Activated CD8-positive, alpha-beta T cell treated with anti-CD3 and anti-CD28 coated beads for 36 hours (primary cell): ENCODE measurements at regions not wholly inside any gene's neighbourhood (a gene's known extent, or its start where the extent isn't known, plus 50 kb on each side); places are given as distances from the start of the nearest gene placed in this dataset.

ENCODE experiments used
- ATAC-seq: fragments of 200-7000 bp; cut with Tn5 transposase; one replicate; pipeline ENCODE4 v1.10.0; 2021; ENCODE audit warnings: mild to moderate bottlenecking, moderate library complexity
- CTCF ChIA-PET: fragments of 350-600 bp; sonication (Branson Sonifier 250); formaldehyde crosslinking; loops from one replicate; lab custom pipeline; 2021; ENCODE audit warnings: antibody characterized with exemption; lab: Charles Lee
- POLR2A ChIA-PET: fragments of 350-600 bp; sonication (Branson Sonifier 250); formaldehyde crosslinking; loops from one replicate; lab custom pipeline; 2021; ENCODE audit warnings: antibody characterized with exemption; lab: Charles Lee
- DNase-seq: peaks from one replicate; pipeline ENCODE4 v3.0.0-alpha.2; 2020
- H3K27ac Mint-ChIP-seq: one replicate; pipeline ENCODE4 v1.8.0; 2021; ENCODE audit warnings: mild to moderate bottlenecking, mixed read lengths
- H3K27me3 Mint-ChIP-seq: one replicate; pipeline ENCODE4 v1.8.0; 2021; ENCODE audit warnings: mixed read lengths
- H3K36me3 Mint-ChIP-seq: one replicate; pipeline ENCODE4 v1.8.0; 2021; ENCODE audit warnings: low read depth, mixed read lengths
- H3K4me1 Mint-ChIP-seq: one replicate; pipeline ENCODE4 v1.8.0; 2021; ENCODE audit warnings: low read depth, mixed read lengths
- H3K4me3 Mint-ChIP-seq: one replicate; pipeline ENCODE4 v1.8.0; 2021; ENCODE audit warnings: mild to moderate bottlenecking, moderate library complexity, mixed read lengths
- H3K9me3 Mint-ChIP-seq: one replicate; pipeline ENCODE4 v1.8.0; 2021; ENCODE audit warnings: mixed read lengths
- CTCF ChIP-seq: fragments of 200-600 bp; IDR thresholded peaks from one replicate; pipeline ENCODE4 v1.8.0; 2022; ENCODE audit warnings: antibody characterized with exemption, mild to moderate bottlenecking
- intact Hi-C: fragments of 100-400 bp; cut with micrococcal nuclease; formaldehyde crosslinking; loops from one replicate; pipeline ENCODE4 v1.10.0; 2022

DNA sequence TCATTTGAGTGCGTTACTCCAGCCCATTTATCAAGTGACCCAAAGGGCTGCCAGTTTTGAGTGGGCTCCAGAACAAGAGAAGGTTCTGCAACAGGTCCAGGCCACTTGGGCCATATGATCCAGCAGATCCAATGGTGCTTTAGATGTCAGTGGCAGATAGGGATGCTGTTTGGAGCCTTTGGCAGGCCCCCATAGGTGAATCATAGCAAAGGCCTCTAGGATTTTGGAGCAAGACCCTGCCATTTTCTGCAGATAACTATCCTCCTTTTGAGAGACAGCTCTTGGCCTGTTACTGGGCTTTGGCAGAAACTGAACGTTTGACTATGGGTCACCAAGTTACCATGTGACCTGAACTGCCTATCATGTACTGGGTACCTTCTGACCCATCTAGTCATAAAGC, 358.8 kb upstream of the SEMA3C start:
- no peak for TF ChIP-seq CTCF
- Mint-ChIP-seq H3K27ac (no peak overlapping the region), H3K27me3 (no peaks in the 10 kb centered on the region), H3K4me1 (no peaks in the 10 kb centered on the region), H3K9me3 (peaks cover 2% of the 10 kb centered on the region), H3K4me3 (no peak overlapping the region), H3K36me3 (no peaks in the 10 kb centered on the region)
- POLR2A ChIA-PET = no interaction called here
- intact Hi-C loops = no loop called here
- DNase-seq (no peak), ATAC-seq (no peak)
- CTCF ChIA-PET = no interaction called here

GRCh38 chr7:81273601-81274397, 354.9 kb upstream of the SEMA3C start:
- H3K4me1 Mint-ChIP-seq = no peaks in the 10 kb centered on the region
- H3K9me3 Mint-ChIP-seq = peaks cover 2% of the 10 kb centered on the region
- CTCF ChIA-PET = no interaction called here
- H3K4me3 Mint-ChIP-seq = no peak overlapping the region
- POLR2A ChIA-PET = no interaction called here
- H3K27me3 Mint-ChIP-seq = no peaks in the 10 kb centered on the region
- DNase-seq (no peak), ATAC-seq (no peak)
- intact Hi-C loops = no loop called here
- TF ChIP-seq CTCF = no peak
- no peak overlapping the region for H3K27ac Mint-ChIP-seq
- no peaks in the 10 kb centered on the region for H3K36me3 Mint-ChIP-seq

- no peak for ATAC-seq
- H3K36me3 Mint-ChIP-seq = no peaks in the 10 kb centered on the region
- H3K9me3 Mint-ChIP-seq = peaks cover 2% of the 10 kb centered on the region
- DNase-seq = no peak
- no peak for TF ChIP-seq CTCF
- H3K27me3 Mint-ChIP-seq = no peaks in the 10 kb centered on the region
- ChIA-PET CTCF (no interaction called here), POLR2A (no interaction called here)
- no peak overlapping the region for H3K27ac Mint-ChIP-seq
- H3K4me3 Mint-ChIP-seq = no peak overlapping the region
- no peaks in the 10 kb centered on the region for H3K4me1 Mint-ChIP-seq
- intact Hi-C loops = no loop called here
Observed at GRCh38 chr7:81272176-81272575, 353.3 kb upstream of the SEMA3C start.

- Mint-ChIP-seq H3K4me1 (no peaks in the 10 kb centered on the region), H3K4me3 (no peak overlapping the region), H3K36me3 (no peaks in the 10 kb centered on the region), H3K9me3 (no peaks in the 10 kb centered on the region), H3K27ac (no peak overlapping the region), H3K27me3 (no peaks in the 10 kb centered on the region)
- POLR2A ChIA-PET = no interaction called here
- CTCF ChIA-PET = no interaction called here
- intact Hi-C loops = no loop called here
- DNase-seq (no peak), ATAC-seq (no peak)
- no peak for TF ChIP-seq CTCF
Observed at GRCh38 chr7:81268551-81268950, 349.7 kb upstream of the SEMA3C start.

- intact Hi-C loops = no loop called here
- Mint-ChIP-seq H3K36me3 (no peaks in the 10 kb centered on the region), H3K27me3 (no peaks in the 10 kb centered on the region), H3K27ac (no peak overlapping the region), H3K4me1 (no peaks in the 10 kb centered on the region), H3K9me3 (no peaks in the 10 kb centered on the region), H3K4me3 (no peak overlapping the region)
- DNase-seq (no peak), ATAC-seq (no peak)
- POLR2A ChIA-PET = no interaction called here
- CTCF ChIA-PET = no interaction called here
- TF ChIP-seq CTCF = no peak
Observed at GRCh38 chr7:81267508-81267907, 348.7 kb upstream of the SEMA3C start.
